ENCODE measurements at regions not wholly inside any gene's neighbourhood (a gene's known extent, or its start where the extent isn't known, plus 50 kb on each side); places are given as distances from the start of the nearest gene placed in this dataset.
"Not testable (repeated sequence)": the region's sequence is repeated elsewhere in the genome, so short reads cannot be mapped to it uniquely, and the experiment has no call there.

DNA sequence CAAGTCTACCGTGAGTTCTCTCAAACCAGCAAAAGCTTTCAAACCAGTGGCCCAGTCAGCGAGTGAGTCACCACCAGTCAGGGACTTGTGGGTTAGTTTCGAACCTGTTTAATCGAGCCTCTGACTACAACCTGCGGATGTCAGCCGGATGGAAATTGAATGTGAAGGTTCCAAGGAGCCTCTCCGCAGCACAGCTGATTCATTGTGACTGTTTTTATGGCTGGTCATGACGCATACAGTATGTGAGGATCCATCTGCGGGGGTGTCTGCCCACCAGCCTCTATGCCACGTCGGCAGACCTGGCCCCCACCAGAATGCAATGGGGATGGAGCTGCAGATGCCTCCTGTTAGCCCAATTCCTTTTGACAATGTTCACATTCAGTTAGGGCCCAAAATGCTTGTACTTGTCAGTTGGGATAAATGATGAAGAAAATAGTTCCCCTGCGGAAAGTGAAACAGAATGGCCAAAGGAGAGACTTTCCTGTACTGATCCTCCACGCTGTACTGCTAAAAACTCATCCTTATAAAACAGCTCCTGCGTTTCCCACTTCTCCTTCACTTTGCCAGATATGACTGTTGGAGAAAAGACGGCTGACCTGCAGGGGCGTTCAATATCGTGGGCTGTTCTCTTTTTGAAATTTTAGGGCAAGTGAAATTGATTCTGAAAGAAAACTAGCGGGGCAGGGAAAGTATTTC lies 206.6 kb downstream of the TFAP2B start:
- H3K27ac Mint-ChIP-seq = no peak overlapping the region
- no peak for DNase-seq (ENCODE audit: low spot score)
- no peaks in the 10 kb centered on the region for H3K27me3 Mint-ChIP-seq (ENCODE audit: low read depth)
- no peak overlapping the region for H3K4me3 Mint-ChIP-seq
- H3K9me3 Mint-ChIP-seq = no peaks in the 10 kb centered on the region
- no peaks in the 10 kb centered on the region for H3K4me1 Mint-ChIP-seq (ENCODE audit: low read depth)
- H3K36me3 Mint-ChIP-seq (ENCODE audit: low read depth) = no peaks in the 10 kb centered on the region

DNA sequence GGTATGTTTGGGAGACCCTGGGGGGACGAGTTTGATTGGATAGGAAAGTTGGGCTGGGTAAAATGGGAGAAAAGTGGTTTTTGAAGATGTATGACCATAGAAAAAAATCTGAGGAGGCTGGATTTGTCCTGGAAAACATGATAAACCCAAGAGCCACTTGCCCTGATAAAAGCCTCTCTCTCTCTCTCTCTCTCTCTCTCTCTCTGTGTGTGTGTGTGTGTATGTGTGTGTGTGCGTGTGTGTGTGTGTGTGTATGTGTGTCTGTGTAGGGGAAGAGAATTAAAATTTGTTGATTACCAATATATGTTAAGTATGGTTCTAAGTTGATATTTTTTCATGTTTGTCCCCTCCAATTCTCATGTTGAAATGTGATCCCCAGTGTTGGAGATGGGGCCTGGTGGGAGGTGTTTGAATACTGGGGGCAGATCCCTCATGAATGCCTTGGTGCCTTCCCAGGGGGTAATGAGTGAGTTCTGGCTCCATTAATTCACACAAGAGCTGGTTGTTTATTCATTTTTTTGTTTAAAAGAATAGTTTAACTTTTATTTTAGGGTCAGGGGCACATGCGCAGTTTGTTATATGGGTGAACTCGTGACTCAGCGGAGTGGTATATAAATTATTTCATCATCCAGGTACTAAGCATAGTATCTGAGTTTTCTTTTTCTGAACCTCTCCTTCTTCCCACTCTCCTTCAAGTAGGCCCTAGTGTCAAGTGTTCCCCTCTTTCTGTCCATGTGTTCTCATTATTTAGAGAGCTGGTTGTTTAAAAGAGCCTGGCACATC lies 208.8 kb downstream of the TFAP2B start:
- H3K27me3 Mint-ChIP-seq (ENCODE audit: low read depth) = no peaks in the 10 kb centered on the region
- H3K4me1 Mint-ChIP-seq (ENCODE audit: low read depth) = no peaks in the 10 kb centered on the region
- no peak for DNase-seq (ENCODE audit: low spot score)
- H3K27ac Mint-ChIP-seq = no peak overlapping the region
- H3K36me3 Mint-ChIP-seq (ENCODE audit: low read depth) = no peaks in the 10 kb centered on the region
- no peaks in the 10 kb centered on the region for H3K9me3 Mint-ChIP-seq
- H3K4me3 Mint-ChIP-seq = no peak overlapping the region

DNA sequence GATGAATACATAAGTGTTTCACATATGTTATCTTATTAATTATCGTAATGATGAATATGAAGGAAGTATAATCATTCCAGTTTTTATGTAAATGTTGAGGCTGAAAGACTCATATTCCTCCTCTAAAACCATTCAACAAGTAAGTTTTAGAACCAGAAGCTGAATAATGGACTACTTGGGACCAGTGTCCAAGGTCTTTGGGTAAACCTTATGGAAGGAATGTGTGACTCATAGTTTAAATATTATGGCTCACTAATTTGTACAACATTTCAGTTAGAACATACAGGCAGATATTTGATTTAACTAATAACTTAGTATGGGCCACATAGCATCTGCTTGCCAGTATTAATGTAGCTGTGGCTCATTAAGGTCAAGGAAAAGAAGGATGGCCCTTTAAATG lies 209.6 kb downstream of the TFAP2B start:
- DNase-seq (ENCODE audit: low spot score) = no peak
- no peaks in the 10 kb centered on the region for H3K4me1 Mint-ChIP-seq (ENCODE audit: low read depth)
- no peak overlapping the region for H3K27ac Mint-ChIP-seq
- no peaks in the 10 kb centered on the region for H3K9me3 Mint-ChIP-seq
- no peaks in the 10 kb centered on the region for H3K27me3 Mint-ChIP-seq (ENCODE audit: low read depth)
- H3K4me3 Mint-ChIP-seq = no peak overlapping the region
- no peaks in the 10 kb centered on the region for H3K36me3 Mint-ChIP-seq (ENCODE audit: low read depth)

DNA sequence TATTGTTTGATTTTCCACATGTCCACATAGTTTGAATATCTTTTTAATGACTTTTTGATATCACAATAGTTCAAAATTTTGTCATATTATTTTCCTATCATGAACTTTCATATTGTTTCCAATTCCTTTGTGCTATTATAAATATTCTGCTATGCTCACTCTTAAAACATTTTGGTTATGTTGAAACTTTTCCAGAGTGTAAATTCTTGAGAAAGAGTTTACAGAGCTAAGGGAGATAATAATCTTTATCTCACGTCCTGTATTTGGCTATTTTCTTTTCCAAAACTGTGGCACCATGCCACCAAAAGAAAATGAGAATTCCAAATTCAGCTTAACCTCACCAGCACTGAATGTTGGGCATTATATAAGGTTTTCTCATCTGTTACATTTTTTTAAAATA lies 210.9 kb downstream of the TFAP2B start:
- Mint-ChIP-seq H3K36me3 (ENCODE audit: low read depth) (no peaks in the 10 kb centered on the region), H3K27me3 (ENCODE audit: low read depth) (no peaks in the 10 kb centered on the region), H3K9me3 (no peaks in the 10 kb centered on the region), H3K4me3 (no peak overlapping the region), H3K27ac (no peak overlapping the region), H3K4me1 (ENCODE audit: low read depth) (no peaks in the 10 kb centered on the region)
- no peak for DNase-seq (ENCODE audit: low spot score)

DNA sequence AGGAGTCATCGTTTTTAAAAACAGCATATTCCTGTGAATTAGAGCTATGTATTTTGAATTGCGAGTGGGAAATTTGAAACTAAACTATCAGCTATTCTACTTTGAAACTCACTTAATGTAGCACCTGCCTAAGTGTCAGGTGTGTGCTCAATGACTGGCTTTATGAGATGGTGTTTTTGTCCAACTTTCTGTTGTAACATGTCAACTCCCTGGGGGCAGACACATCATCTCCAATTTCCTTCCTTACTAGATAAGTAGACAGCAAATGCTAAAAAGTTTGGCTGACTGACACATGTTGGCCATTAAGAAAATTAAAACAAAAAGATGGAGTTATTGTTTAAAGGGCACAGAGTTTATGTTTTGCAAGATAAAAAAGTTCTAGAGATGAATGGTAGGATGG lies 226.9 kb downstream of the TFAP2B start:
- Mint-ChIP-seq H3K27me3 (ENCODE audit: low read depth) (no peaks in the 10 kb centered on the region), H3K4me3 (no peak overlapping the region), H3K36me3 (ENCODE audit: low read depth) (no peaks in the 10 kb centered on the region), H3K27ac (no peak overlapping the region), H3K4me1 (ENCODE audit: low read depth) (no peaks in the 10 kb centered on the region), H3K9me3 (no peaks in the 10 kb centered on the region)
- no peak for DNase-seq (ENCODE audit: low spot score)

DNA sequence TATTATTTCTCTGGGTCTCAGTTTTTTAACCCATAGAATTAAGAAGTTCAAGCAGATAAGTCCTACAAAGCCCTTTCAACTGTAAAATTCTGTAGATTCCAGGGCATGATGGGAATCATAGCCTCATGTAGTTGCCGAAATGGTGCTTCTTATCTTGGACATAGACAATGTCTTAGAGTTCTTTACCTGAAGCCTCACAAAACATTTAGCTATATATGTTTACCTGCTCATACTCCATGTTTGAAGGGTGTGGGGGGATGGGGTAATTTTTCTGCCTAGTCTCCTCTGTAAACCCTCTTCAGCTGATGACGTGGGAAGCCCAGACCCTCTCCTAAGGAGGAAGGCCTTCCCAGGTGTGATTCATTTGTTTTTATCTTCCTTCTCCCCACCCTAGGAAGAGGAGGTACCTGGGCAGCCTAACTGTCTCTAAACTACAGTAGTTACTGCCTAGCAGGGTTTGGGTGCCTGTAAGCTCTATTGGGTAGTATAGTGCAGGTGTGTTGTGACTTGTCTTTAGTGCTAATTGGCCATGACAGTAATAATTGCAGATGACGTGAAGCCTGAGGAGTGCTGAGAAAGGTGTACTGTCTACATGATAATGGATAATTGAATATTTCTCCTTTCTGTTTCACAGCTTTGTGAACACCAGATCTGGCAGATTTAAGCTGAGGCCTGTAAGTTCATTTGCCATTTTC lies 230.8 kb downstream of the TFAP2B start:
- Mint-ChIP-seq H3K9me3 (no peaks in the 10 kb centered on the region), H3K27ac (no peak overlapping the region)

DNA sequence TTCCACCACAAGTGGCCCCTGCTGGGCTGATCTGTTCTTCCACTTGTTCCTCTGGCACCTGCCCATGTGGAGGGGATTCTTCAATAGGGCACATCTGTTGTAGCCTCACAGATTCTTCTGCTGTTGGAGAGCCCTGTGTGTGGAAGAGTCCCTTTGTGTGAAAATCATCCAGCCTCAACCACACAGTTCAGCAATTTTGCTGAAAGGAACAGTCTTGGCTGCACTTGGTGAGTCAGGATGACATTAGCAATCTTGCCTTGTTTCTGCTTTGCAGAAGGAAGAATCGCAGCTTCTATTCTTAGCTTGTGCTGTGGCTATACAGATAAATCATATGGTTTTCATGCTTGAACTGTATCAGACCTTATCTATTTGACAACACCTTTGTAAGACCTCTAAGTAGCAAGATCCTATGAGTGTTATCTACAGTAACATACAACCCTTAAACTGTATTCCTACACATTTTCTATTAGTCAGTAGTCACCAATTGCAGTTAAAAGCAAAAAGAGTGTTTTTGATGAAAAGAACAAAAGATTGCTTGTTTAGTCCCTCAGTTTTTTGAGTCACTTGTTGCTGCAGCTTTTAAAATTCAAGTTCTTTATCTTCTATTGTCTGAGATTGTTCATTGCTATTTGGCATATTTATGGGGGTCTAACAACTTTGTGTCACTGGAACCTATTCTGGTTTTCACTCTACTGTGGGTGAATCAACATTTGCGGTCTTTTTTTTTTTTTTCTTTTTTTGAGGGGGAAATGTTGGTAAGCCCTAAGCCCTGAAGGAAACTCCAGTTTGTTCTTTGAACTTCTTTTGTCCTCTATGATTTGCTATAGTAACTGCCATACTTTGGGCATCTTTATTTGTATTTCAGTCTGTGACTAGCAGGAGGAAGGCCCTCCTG lies 231.6 kb downstream of the TFAP2B start:
- H3K4me3 Mint-ChIP-seq = no peak overlapping the region
- no peaks in the 10 kb centered on the region for H3K4me1 Mint-ChIP-seq (ENCODE audit: low read depth)
- no peak for DNase-seq (ENCODE audit: low spot score)
- H3K36me3 Mint-ChIP-seq (ENCODE audit: low read depth) = no peaks in the 10 kb centered on the region
- no peaks in the 10 kb centered on the region for H3K9me3 Mint-ChIP-seq
- H3K27me3 Mint-ChIP-seq (ENCODE audit: low read depth) = no peaks in the 10 kb centered on the region
- no peak overlapping the region for H3K27ac Mint-ChIP-seq

More for the DNA sequence above, 230.8 kb downstream of the TFAP2B start:
- Mint-ChIP-seq H3K27me3 (ENCODE audit: low read depth) (no peaks in the 10 kb centered on the region), H3K4me1 (ENCODE audit: low read depth) (no peaks in the 10 kb centered on the region), H3K4me3 (no peak overlapping the region), H3K36me3 (ENCODE audit: low read depth) (no peaks in the 10 kb centered on the region)
- no peak for DNase-seq (ENCODE audit: low spot score)

DNA sequence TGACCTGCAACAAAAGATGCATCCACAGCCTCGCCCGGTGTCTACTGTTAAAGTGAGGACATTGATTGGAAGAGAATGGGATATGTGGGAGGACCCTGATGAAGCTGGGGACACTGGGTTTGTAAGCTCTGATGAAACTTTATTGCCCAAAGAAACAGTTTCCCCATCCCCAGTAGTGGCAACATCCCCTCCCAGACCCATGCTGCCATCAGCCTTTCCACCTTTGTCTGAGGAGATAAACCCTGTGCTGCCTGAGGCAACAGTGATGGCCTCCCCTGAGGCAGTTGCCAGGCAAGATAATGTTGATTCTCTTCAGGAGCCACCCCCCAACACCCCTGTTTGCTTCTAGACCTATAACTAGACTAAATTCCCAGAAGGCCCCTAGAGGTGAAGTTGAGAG lies 234.0 kb downstream of the TFAP2B start:
- not testable (repeated sequence) for H3K4me3 Mint-ChIP-seq; H3K27me3 Mint-ChIP-seq (ENCODE audit: low read depth); H3K4me1 Mint-ChIP-seq (ENCODE audit: low read depth); H3K36me3 Mint-ChIP-seq (ENCODE audit: low read depth); DNase-seq (ENCODE audit: low spot score); H3K27ac Mint-ChIP-seq; H3K9me3 Mint-ChIP-seq

DNA sequence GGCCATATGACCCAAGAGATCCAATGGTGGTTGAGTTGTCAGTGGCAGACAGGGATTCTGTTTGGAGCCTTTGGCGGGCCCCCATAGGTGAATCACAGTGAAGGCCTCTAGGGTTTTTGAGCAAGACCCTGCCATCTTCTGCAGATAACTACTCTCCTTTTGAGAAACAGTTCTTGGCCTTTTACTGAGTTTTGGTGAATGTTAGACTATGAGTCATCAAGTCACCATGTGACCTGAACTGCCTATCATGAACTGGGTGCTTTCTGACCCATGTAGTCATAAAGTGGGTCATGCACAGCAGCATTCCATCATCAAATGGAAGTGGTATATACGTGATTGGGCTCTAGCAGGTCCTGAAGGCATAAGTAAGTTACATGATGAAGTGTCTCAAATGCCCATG lies 236.6 kb downstream of the TFAP2B start:
- not testable (repeated sequence) for H3K36me3 Mint-ChIP-seq (ENCODE audit: low read depth); H3K4me1 Mint-ChIP-seq (ENCODE audit: low read depth); DNase-seq (ENCODE audit: low spot score); H3K27ac Mint-ChIP-seq; H3K4me3 Mint-ChIP-seq; H3K9me3 Mint-ChIP-seq; H3K27me3 Mint-ChIP-seq (ENCODE audit: low read depth)

DNA sequence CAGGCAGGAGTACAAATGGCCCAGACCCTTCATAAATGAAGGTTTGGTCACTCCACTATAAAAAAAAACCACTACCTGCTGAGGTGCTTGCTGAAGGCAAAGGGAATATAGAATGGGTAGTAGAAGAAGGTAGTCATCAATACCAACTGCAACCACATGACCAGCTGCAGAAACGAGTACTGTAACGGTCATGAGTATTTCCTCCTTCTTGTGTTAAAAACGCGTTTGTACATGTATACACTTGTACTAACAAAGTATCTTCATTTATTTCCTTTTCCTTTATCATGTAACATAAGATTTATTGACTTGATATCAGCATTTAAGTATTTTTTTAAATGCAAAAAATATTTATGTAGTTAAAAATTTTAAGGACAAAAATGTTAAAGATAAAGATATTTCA lies 238.6 kb downstream of the TFAP2B start:
- H3K9me3 Mint-ChIP-seq = peaks cover 6% of the 10 kb centered on the region
- H3K4me1 Mint-ChIP-seq (ENCODE audit: low read depth) = no peaks in the 10 kb centered on the region
- no peak overlapping the region for H3K27ac Mint-ChIP-seq
- no peak for DNase-seq (ENCODE audit: low spot score)
- no peaks in the 10 kb centered on the region for H3K36me3 Mint-ChIP-seq (ENCODE audit: low read depth)
- H3K27me3 Mint-ChIP-seq (ENCODE audit: low read depth) = no peaks in the 10 kb centered on the region
- H3K4me3 Mint-ChIP-seq = no peak overlapping the region

DNA sequence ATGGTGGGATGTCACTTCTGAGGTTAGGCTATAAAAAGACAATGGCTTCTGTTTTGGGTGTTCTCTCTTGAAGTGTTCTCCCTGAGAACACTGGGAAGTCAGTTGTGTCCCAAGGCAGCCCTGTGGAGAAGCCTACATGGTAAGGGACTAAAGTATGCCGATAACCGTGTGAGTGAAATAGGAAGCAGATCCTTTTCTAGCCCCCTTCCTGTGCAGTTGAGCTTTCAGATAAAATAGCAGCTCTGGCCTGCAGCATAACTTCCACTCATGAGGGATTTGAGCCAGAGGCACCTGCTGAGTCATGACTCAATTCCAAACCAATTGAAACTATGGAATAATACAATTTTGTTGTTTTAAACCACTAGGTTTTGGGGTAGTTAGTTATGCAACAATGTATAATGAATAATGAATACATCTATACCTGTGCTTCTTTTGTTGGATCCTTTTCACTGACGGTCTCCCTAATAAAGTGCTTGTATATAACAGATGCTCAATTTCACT lies 241.6 kb downstream of the TFAP2B start:
- Mint-ChIP-seq H3K27ac (no peak overlapping the region), H3K9me3 (peaks cover 6% of the 10 kb centered on the region), H3K4me1 (ENCODE audit: low read depth) (no peaks in the 10 kb centered on the region), H3K4me3 (no peak overlapping the region), H3K36me3 (ENCODE audit: low read depth) (no peaks in the 10 kb centered on the region), H3K27me3 (ENCODE audit: low read depth) (no peaks in the 10 kb centered on the region)
- DNase-seq (ENCODE audit: low spot score) = no peak

DNA sequence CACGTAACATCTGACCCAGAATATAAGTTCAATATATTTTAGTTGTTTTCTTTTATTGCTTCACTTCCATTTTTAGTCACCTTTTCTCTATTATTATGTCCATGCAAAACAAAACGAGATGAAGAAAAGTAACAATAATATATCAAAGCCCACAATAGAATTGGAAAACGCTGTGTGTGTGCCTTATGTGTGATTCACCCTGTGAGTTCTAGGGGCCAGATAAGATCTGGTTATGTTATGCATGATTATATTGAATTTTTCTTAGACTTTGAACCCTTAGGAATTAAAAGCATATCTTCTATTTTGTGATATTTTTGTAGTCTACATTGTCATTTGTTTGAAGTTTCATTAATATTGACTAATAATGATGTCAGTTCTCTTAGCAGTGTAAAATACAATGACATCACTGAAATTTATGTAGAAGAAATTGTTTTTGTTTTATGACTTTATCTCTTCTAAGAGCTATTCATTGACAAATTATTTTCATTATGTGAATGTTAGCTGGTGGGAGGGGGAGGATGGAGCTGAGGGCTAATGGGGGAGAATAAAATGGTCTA lies 243.6 kb downstream of the TFAP2B start:
- no peak overlapping the region for H3K4me3 Mint-ChIP-seq
- DNase-seq (ENCODE audit: low spot score) = no peak

DNA sequence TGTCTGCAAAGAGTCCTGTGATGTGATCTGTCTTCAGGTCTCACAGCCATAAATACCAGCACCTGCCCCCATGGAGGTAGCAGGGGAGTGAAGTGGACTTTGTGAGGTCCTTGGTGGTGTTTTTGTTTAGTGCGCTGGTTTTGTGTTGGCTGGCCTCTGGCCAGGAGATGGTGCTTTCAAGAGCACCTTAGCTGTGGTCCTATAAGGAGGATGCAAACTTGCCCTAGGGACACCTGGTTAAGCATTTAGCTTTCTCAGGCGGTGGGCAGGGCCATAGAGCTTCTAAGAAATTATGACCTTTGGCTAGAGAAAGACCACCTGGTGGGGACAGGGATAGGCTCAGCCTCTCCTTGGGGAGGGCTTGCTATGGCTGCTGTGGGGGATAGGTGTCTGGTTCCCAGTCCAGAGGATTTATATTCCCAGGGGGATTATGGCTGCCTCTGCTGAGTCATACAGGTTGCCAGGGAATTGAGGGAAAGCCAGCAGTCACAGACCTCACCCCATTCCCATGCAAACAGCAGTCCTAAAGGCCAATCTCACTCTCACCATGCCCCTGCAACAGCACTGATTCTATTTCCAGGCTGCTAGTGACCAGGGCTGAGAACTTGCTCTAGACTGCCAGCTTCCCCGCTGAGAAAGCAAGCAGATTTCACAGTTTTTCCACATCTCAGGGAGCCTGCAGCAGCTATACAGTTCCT lies 259.3 kb downstream of the TFAP2B start:
- Mint-ChIP-seq H3K4me3 (no peak overlapping the region), H3K27ac (no peak overlapping the region), H3K27me3 (ENCODE audit: low read depth) (no peaks in the 10 kb centered on the region), H3K4me1 (ENCODE audit: low read depth) (no peaks in the 10 kb centered on the region), H3K9me3 (no peaks in the 10 kb centered on the region), H3K36me3 (ENCODE audit: low read depth) (no peaks in the 10 kb centered on the region)
- no peak for DNase-seq (ENCODE audit: low spot score)

More for the DNA sequence above, 243.6 kb downstream of the TFAP2B start:
- no peak overlapping the region for H3K27ac Mint-ChIP-seq
- peaks cover 6% of the 10 kb centered on the region for H3K9me3 Mint-ChIP-seq
- H3K36me3 Mint-ChIP-seq (ENCODE audit: low read depth) = no peaks in the 10 kb centered on the region
- no peaks in the 10 kb centered on the region for H3K27me3 Mint-ChIP-seq (ENCODE audit: low read depth)
- H3K4me1 Mint-ChIP-seq (ENCODE audit: low read depth) = no peaks in the 10 kb centered on the region

All from T-helper 2 cell treated with Interferon-gamma antibody and Interleukin-4, amounts not matched to agents 5 μg/mL and 100 μg/mL, for 36 hours (primary cell).